WERI-Rb-1 (cell line): ENCODE measurements at regions not wholly inside any gene's neighbourhood (a gene's known extent, or its start where the extent isn't known, plus 50 kb on each side); places are given as distances from the start of the nearest gene placed in this dataset.

Source experiments
- DNase-seq: peaks from one replicate; pipeline ENCODE4 v3.0.0-alpha.2; 2020
- H3K27ac ChIP-seq: fragments of 250-450 bp; sonication (Bioruptor Pico); 2 replicates; pipeline ENCODE4 v1.5.1; 2020; ENCODE audit warnings: mild to moderate bottlenecking, moderate library complexity
- H3K27me3 ChIP-seq: fragments of 250-450 bp; sonication (Bioruptor Pico); 2 replicates; pipeline ENCODE4 v1.5.1; 2021; ENCODE audit warnings: mild to moderate bottlenecking, low read depth, moderate library complexity; ENCODE audit not compliant: insufficient read depth, severe bottlenecking
- H3K36me3 ChIP-seq: fragments of 250-450 bp; sonication (Bioruptor Pico); 2 replicates; pipeline ENCODE4 v1.5.1; 2020; ENCODE audit warnings: mild to moderate bottlenecking, moderate library complexity
- H3K4me3 ChIP-seq: 2 replicates; pipeline ENCODE4 v1.5.1; 2011; ENCODE audit warnings: low read depth, mild to moderate bottlenecking, control low read depth, low read length
- H3K9me3 ChIP-seq: fragments of 250-450 bp; sonication (Bioruptor Pico); 2 replicates; pipeline ENCODE4 v1.5.1; 2021; ENCODE audit warnings: mild to moderate bottlenecking, moderate library complexity; ENCODE audit not compliant: severe bottlenecking
- CTCF ChIP-seq: IDR thresholded peaks from 2 replicates; pipeline ENCODE4 v1.5.1; 2011; ENCODE audit warnings: low read depth, mild to moderate bottlenecking, control low read depth, inconsistent platforms, low read length

GRCh38 chr3:135500034-135500433 is 465.5 kb upstream of the PPP2R3A start:
- TF ChIP-seq CTCF, result no peak
- no peaks in the 10 kb centered on the region for H3K9me3 ChIP-seq
- H3K27ac ChIP-seq, result no peak overlapping the region
- no peaks in the 10 kb centered on the region for H3K27me3 ChIP-seq
- no peak for DNase-seq
- no peaks in the 10 kb centered on the region for H3K36me3 ChIP-seq
- no peak overlapping the region for H3K4me3 ChIP-seq

DNA sequence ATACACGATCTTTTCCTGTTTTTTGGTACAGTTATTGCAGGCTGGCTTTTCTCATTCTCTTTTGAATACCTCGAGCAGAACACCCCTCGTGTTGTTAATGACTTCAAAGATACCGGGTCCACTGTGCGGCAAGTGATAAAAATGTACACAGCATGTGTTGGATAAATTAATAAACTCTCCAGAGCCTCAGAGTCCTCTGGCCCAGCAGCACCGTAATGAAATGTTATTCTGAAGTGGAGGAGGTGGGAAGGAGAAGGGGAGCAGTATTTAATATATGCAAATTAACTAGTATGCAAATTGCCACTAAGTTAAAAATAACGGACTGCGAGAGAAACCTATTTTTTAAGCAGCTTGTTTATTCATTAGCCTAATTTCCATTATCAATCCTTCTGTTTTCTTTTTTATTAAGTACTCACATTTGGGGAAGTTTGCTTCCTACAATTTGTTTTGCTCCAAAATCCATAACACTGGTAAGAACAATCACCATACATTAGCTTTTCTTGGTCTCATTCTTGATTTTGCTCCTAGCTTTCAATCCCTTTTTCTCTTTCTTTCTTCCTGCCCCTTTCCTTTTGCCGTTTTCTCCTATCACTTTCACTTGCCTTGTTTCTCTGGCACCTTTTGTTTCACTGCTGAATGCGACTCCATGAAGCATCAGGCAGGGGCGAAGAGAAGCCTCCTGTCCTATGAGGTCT is 462.3 kb upstream of the PPP2R3A start:
- no peak for DNase-seq
- Histone ChIP-seq H3K4me3 (no peak overlapping the region), H3K36me3 (no peaks in the 10 kb centered on the region), H3K9me3 (no peaks in the 10 kb centered on the region), H3K27me3 (no peaks in the 10 kb centered on the region), H3K27ac (no peak overlapping the region)
- no peak for TF ChIP-seq CTCF

DNA sequence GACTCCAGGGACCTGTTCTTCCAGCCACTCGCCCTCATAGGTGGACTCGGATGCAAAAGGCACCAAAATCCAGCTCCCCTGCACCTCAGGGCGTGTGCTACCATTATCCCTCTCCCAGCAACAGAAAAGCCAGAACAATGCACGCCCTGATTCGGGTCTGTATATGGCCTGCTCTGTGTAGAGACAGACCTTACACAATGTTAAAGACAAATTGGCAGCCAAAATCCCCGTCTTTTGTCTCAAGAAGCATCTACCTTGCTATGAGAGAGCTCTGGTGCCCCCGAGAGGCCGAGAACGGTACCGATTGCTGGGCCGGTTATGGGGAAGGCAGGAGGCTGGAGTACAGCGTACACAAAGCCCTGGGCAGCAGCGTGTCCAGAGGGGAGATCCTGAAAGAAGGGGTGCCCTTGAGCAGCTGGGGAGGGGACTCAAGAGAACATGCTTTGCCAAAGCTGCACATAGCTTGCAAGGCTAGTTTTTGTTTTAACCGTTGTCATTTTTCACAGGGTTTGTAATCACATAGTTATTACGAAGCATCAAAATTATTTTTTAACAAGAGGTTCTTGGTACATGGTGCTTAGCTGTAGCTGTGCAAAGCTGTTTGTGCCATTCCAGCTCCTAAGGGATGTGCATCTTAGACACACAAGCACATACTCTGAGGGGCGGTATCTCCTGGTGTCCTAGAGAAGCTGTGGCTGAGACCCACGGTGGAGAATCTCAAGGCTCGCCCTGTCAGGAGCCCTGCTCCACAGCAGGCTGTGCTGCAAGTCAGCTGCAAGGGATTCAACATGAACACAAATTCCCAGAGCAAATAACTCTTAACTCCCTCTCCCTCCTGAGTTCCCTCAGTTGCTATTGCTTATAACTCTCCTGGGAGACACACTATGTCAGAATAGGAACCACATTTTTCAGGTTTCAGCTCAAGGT is 461.5 kb upstream of the PPP2R3A start:
- no peak overlapping the region for H3K27ac ChIP-seq
- no peaks in the 10 kb centered on the region for H3K36me3 ChIP-seq
- H3K9me3 ChIP-seq, result no peaks in the 10 kb centered on the region
- peak; percentile 80 for TF ChIP-seq CTCF
- no peak overlapping the region for H3K4me3 ChIP-seq
- no peaks in the 10 kb centered on the region for H3K27me3 ChIP-seq
- peak; percentile 88 for DNase-seq

GRCh38 chr3:135513106-135514059 is 452.1 kb upstream of the PPP2R3A start:
- Histone ChIP-seq H3K9me3 (no peaks in the 10 kb centered on the region), H3K27me3 (no peaks in the 10 kb centered on the region), H3K36me3 (no peaks in the 10 kb centered on the region), H3K27ac (no peak overlapping the region), H3K4me3 (no peak overlapping the region)
- DNase-seq, result no peak
- TF ChIP-seq CTCF, result no peak

DNA sequence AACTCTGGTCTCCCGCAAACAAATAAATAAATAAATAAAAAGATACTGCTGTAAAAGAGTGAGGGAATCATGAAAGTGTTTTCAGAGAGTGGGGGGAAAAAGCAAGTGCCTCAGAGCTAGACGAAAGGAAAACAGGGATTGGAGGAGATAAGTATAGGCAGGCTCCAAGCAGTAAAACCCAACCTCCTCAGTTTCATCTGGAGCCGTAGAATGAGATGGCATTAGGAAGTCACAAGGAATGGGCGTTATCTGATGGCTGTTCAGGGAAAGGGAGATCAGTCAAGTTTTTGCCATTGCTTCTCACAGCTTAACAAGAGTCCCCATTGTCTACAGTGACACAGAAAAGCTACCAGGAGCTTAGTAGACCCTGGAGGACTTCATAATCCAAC is 451.5 kb upstream of the PPP2R3A start:
- H3K36me3 ChIP-seq, result no peaks in the 10 kb centered on the region
- H3K9me3 ChIP-seq, result no peaks in the 10 kb centered on the region
- no peak for TF ChIP-seq CTCF
- H3K27me3 ChIP-seq, result no peaks in the 10 kb centered on the region
- H3K4me3 ChIP-seq, result no peak overlapping the region
- H3K27ac ChIP-seq, result no peak overlapping the region
- no peak for DNase-seq
